Fibroblast of pulmonary artery (primary cell): ENCODE measurements at regions not wholly inside any gene's neighbourhood (a gene's known extent, or its start where the extent isn't known, plus 50 kb on each side); places are given as distances from the start of the nearest gene placed in this dataset.

Experiments
- DNase-seq: peaks from one replicate; pipeline ENCODE4 v3.0.0-alpha.2; 2010; ENCODE audit warnings: low read depth
- H3K4me3 ChIP-seq: replicated peaks from 2 replicates; pipeline ENCODE4 v1.5.1; 2011; ENCODE audit warnings: low read depth, mild to moderate bottlenecking, control low read depth, low read length, moderate library complexity
- TF ChIP-seq, protein P1 (sequence below): IDR thresholded peaks from 2 replicates; pipeline ENCODE4 v1.5.1; 2011; ENCODE audit warnings: mild to moderate bottlenecking, control low read depth, low read length, inconsistent platforms; ENCODE audit errors: missing control alignments

DNA sequence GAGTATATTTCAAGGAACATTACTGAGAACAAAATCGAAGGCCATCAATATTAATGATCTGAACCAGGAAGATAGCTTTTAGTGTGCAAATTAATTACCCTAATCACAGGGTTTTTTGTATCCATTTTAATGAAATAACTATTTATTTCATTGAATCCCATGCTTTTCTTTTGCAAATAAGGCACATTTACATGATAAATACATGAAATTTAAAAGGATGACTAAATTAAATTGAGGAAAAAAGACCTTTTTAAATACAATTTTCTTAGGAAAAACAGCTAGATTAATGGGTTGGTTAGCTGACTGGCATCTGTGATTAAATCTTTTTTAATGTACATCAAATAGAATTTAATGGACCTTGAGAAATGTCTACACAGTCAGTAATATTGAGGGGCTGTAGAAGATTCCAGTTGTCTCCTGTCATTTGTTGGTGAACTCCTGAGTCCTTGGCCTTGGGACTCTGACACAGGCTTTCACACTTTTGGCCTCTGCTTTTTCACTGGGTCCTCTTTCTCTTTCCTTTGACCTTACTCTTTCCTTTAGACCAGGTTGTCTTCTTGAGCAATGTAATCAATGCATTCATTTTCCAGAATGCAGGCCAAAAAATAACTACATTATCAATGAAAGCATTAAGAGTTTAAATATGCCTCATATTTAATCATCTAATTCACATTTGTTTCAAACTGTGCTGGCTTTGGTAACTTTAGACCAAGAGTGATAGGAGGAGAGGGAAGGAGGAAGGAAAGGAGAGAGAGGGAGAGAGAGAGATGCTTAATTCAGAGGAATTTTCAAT, 511.5 kb downstream of the ZNF608 start:
- TF ChIP-seq, protein P1, sequence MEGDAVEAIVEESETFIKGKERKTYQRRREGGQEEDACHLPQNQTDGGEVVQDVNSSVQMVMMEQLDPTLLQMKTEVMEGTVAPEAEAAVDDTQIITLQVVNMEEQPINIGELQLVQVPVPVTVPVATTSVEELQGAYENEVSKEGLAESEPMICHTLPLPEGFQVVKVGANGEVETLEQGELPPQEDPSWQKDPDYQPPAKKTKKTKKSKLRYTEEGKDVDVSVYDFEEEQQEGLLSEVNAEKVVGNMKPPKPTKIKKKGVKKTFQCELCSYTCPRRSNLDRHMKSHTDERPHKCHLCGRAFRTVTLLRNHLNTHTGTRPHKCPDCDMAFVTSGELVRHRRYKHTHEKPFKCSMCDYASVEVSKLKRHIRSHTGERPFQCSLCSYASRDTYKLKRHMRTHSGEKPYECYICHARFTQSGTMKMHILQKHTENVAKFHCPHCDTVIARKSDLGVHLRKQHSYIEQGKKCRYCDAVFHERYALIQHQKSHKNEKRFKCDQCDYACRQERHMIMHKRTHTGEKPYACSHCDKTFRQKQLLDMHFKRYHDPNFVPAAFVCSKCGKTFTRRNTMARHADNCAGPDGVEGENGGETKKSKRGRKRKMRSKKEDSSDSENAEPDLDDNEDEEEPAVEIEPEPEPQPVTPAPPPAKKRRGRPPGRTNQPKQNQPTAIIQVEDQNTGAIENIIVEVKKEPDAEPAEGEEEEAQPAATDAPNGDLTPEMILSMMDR: no peak
- DNase-seq: no peak
- H3K4me3 ChIP-seq: no peak overlapping the region

- no peak overlapping the region for H3K4me3 ChIP-seq
- TF ChIP-seq, protein P1: no peak
- DNase-seq: peak; percentile 3
These were observed 512.2 kb downstream of the ZNF608 start for GRCh38 chr5:124234022-124234769.

DNA sequence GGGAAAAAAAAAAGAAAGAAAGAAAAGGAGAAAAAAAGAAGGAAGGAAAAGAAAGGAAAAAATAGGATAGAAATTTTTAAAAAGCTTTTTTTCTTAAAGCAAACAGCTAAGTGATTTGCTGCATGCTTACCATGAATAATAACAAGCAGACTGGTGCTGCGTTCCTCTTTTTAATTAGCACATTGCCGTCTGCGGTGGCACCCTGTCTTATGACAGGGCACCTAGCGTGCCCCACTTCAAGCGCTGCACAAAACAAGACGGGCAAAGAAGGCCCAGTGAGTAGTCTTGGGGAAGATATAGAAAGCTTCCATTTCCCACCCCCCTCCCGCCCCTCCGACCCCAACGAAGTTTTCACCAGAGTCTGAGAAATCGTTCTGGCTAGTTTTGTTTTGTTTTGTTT, 513.9 kb downstream of the ZNF608 start:
- TF ChIP-seq, protein P1: no peak
- H3K4me3 ChIP-seq: no peak overlapping the region
- DNase-seq: no peak

DNA sequence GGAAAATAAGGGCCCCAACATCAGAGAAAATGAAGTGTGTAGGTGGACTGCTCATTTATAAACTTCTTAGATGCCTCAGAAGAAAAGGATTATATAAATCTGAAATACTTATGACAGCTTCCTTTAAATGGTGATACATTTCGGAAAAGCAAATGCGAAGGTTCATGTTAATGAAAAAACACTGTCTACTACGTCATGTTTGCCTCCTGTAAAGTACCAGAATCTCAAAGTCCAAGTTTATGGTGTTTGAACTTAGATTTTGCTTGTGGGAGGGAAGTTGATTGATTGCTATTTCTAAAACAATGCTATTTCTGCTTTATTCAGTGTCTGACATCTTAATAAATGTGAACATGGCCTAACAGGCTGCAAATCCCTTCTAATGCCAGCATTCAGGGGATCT, 514.6 kb downstream of the ZNF608 start:
- H3K4me3 ChIP-seq: no peak overlapping the region
- TF ChIP-seq, protein P1: no peak

DNA sequence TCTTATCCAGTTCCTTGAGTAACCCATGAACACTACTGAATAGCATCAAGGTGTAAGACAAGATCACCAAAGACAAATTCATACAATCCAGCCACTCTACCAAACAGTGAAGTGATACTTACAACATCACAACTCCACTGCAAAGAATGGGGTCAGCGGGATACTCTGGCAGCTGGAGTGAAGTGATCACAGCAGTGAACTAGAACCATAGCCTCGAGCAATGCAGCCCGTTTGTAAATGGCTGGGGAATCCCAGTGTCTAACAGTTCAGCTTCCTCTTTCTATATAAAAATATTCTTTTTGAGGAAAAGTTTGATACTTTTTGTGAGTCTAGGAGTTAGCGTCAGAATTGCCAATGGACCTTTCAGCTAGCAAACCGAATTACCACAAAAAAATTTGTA, 515.2 kb downstream of the ZNF608 start:
- DNase-seq: no peak
- no peak overlapping the region for H3K4me3 ChIP-seq
- TF ChIP-seq, protein P1: no peak

More for the DNA sequence above, 514.6 kb downstream of the ZNF608 start:
- DNase-seq: no peak

- no peak for DNase-seq
- no peak overlapping the region for H3K4me3 ChIP-seq
- TF ChIP-seq, protein P1: no peak
These were observed 516.0 kb downstream of the ZNF608 start for GRCh38 chr5:124230456-124230855.
